Cardiac fibroblast (primary cell): ENCODE measurements at regions not wholly inside any gene's neighbourhood (a gene's known extent, or its start where the extent isn't known, plus 50 kb on each side); places are given as distances from the start of the nearest gene placed in this dataset.

ENCODE experiments used
- DNase-seq, 2 donors: peaks; one replicate each; pipeline versions ENCODE4 v3.0.0 to v3.0.0-alpha.2; 2010; ENCODE audit warnings: low read depth in 2 of 2
- H3K4me3 ChIP-seq, 2 donors: replicated peaks in 1 of 2; 1 replicate in 1 of 2; 2 replicates in 1 of 2; pipeline ENCODE4 v1.5.1; 2011; ENCODE audit warnings: low read depth in 2 of 2, low read length in 2 of 2, mild to moderate bottlenecking in 2 of 2, moderate library complexity in 1 of 2
- CTCF ChIP-seq: IDR thresholded peaks from one replicate; pipeline ENCODE4 v1.5.1; 2011; ENCODE audit warnings: low read depth, mild to moderate bottlenecking, low read length, inconsistent platforms

DNA sequence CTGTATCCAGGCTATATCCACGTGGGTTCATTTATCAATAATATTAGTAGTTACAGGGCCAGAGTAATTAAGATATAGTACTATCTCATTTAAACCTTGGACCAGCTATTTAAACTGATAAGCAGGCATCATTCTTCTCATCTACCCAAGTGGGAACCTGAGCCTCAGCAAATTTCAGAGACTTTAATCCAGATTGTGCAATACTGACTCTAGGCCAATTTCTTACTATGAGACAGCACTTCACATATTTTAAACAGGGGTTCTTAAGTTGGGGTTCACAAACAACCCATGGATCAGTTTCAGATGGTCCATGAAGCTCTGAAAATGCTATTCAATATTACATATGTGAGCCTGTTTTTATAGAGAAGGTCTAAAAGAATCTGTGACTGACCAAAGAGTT, 302.7 kb upstream of the PSMD7 start:
- no peak overlapping the region for H3K4me3 ChIP-seq
- DNase-seq = no peak
- TF ChIP-seq CTCF = no peak

DNA sequence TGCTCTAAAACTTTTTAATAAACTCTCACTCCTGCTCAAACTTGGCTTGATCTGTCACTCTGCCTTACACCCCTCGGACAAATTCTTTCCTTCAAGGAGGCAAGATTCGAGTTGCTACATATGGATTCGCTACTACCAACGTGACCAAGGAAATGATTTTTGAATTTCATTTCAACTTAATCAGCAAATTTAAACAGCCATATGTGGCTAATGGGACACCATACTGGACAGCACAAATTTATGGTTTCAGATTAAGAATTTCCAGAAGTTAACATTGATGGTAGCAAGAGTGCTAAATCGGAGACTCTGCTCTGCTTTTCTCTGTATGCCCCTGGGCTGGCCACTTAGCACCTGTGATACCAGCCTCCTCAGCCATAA, 318.2 kb upstream of the PSMD7 start:
- no peak overlapping the region for H3K4me3 ChIP-seq
- DNase-seq = no peak
- no peak for TF ChIP-seq CTCF

DNA sequence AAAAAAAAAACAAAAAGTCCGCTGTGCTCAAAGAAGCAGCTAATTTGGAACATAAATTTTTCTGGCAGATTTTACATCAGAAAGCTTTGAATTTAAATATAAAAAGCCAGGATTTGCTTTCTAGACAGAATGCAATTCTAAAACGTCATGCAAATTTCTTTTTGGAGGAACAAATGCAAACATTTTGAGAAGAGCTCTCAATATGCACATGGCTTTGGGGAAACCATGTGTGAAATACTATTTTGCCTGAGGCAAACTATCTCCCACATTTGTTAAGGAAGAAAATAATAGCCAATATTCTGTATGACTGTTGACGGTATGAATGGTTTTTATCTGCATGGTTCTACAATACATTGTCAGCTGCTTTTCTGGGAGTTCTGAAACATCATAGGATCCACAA, 320.0 kb upstream of the PSMD7 start:
- no peak for DNase-seq
- H3K4me3 ChIP-seq = no peak overlapping the region
- TF ChIP-seq CTCF = no peak

DNA sequence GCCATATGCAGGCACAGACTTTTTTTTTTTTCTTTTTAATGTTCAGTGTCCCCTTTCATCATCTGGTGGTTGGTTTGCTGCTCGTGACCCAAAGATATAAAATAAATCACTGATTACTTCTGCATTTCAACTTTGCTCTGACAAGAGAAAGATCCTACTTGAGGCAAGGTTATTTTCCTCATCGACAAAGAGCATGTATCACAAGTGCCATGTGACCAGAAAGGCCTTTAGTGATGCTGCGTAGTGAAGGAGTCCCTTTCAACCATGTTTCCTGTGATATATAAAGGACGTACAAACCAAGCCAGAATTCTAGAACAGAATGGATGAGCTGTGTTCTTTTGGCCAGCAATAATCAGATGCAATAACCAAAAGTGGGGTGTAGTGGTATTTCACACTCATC, 323.4 kb upstream of the PSMD7 start:
- DNase-seq = no peak
- no peak overlapping the region for H3K4me3 ChIP-seq
- no peak for TF ChIP-seq CTCF

GRCh38 chr16:73966851-73967250, 329.8 kb upstream of the PSMD7 start:
- no peak for TF ChIP-seq CTCF
- DNase-seq = no peak
- no peak overlapping the region for H3K4me3 ChIP-seq

GRCh38 chr16:73965591-73965990, 331.0 kb upstream of the PSMD7 start:
- no peak for TF ChIP-seq CTCF
- no peak overlapping the region for H3K4me3 ChIP-seq
- no peak for DNase-seq
